GM11168 (cell line): ENCODE measurements at regions not wholly inside any gene's neighbourhood (a gene's known extent, or its start where the extent isn't known, plus 50 kb on each side); places are given as distances from the start of the nearest gene placed in this dataset.
"Not testable (repeated sequence)": the region's sequence is repeated elsewhere in the genome, so short reads cannot be mapped to it uniquely, and the experiment has no call there.

Source experiments
- in situ Hi-C: fragments of 300-500 bp; cut with MboI; formaldehyde crosslinking; loops from one replicate; pipeline ENCODE4 v1.12.0; 2022; ENCODE audit warnings: low sequenced_read_pairs; ENCODE audit not compliant: unreplicated experiment

DNA sequence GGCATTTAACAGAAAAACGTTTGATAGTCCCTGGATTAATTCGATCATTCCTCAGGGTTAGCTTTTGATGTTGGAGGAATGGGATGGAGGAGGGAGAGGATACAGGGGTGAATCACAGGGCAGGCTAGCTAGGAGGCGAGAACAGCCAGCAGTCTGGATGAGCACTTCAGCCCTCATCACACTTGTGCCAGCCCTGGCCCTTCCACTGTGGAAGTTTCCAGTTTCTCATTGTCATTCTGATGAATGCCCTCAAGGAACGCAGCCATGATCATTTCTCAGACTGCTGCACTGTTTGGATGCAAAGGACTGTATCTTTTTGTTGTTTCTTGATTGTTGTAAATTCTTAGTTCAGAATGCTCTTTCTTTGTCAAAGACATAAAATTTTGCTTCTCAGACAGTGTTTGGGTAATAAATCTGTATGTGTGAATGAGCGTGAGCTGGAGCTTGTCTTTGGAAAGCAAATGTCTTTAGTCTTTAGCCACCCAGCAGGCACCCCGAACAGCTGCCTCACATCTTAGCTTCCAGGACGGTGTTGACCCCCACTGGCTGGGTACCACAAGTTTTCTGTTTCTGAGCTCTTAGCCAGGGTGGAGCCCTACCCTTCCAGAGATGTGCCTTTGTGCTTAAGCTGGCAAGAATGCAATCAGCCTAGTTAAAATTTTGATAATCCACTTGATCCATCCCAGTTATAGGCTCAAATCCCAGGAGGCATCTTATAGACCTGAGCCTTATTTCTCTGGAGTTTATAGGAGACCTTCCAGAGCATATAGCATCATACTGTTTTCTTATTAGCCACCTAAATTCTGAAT, 121.1 kb downstream of the PDCD6IP start:
- in situ Hi-C loops: no loop called here

DNA sequence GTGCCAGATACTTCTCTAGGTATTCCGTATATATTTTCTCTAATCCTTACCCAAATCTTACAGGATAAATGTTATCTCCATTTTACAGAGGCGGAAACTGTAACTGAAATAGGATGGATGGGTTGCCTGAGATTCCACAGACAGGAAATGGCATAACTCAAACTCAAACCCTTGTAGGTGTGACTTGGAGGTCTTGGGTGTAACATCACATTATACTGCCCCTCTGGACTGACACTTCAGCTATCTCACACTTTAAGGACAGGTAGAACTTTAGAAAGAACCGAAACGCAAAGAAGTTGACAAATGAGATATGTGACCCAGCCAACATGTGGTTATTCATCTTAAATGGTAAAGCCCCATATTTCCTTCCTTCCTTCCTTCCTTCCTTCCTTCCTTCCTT, 122.1 kb downstream of the PDCD6IP start:
- in situ Hi-C loops: no loop called here

DNA sequence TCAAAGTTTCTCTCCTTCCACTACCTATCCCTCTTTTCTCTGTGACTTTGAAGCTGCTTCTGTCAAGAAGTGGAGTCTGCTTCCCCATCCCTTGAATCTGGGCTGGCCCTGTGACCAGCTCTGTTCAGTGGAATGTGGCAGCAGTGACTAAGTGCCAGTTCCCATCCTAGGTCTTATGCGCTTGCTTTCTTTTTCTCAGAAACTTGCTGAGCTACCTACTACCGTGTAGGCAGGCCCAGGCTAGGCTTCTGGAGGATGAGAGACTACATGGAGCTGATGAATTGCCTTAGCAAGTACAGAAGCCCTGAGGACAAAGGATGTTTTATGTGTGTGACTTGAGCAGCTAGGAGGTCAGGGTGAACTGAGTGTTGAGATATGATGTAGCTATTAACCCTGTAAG, 123.2 kb downstream of the PDCD6IP start:
- in situ Hi-C loops: no loop called here

DNA sequence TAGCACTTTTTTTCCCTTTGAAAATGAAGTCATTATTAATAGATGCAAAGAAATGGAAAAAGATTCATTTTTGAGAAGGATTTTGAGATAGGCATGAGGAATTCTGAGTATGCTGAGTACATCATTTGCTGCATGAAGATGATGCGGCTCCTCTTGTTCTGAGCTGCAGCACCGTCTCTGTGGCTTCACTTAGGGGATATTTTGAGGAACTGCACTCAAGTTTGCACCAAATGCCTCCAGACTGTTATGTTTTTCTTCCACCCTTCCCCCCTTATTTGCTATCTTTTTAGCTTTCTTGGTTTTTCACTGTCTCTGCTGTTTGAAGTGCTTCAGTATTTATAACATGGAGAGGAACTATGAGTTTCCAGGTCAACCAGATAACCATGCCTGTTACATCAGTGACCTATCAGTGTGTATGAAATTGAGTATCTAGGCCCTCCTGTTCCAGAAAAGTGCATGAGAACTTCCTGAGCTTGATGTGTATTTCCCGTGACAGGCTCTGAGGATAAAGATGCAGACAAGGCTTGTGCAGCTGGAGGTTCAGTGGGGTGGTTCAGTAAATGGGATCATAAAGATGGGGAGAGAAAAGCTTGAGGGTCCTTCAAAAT, 128.7 kb downstream of the PDCD6IP start:
- in situ Hi-C loops: no loop called here

DNA sequence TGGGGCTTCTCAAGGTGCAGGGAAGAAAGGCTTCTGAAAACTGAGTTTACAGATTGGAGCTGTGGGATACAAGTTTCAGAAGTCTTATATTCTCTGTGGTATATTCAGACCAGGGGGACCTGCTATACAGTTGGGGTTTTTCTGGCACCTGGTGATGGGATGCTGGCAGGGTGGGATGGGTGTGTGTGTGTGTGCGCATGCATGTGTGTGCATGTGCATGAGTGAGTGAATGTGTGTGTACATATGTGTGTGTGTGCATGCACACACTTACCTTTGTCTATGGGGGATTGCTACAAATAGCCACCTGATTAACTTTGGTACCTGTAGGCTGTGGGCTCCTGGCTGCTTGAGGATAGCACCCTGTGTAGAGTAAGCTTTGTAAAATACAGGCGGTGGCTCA, 131.4 kb downstream of the PDCD6IP start:
- in situ Hi-C loops: no loop called here

DNA sequence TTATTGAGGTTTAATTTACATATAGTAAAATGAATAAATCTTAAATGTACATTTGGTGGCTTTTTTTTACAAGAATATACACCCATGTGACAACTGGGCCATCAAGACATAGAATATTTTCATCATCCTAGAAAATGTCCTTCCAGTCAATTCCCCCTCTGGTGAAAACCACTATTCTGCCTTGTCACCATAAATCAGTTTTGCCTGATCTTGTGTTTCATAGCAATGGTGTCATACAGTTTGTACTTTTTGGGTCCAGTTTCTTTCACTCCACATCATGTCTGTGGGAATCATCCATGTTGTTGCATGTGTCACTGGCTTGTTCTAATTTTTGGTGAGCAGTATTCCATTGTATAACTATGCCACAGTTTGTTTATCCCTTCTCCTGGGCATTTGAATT, 133.1 kb downstream of the PDCD6IP start:
- in situ Hi-C loops: no loop called here

DNA sequence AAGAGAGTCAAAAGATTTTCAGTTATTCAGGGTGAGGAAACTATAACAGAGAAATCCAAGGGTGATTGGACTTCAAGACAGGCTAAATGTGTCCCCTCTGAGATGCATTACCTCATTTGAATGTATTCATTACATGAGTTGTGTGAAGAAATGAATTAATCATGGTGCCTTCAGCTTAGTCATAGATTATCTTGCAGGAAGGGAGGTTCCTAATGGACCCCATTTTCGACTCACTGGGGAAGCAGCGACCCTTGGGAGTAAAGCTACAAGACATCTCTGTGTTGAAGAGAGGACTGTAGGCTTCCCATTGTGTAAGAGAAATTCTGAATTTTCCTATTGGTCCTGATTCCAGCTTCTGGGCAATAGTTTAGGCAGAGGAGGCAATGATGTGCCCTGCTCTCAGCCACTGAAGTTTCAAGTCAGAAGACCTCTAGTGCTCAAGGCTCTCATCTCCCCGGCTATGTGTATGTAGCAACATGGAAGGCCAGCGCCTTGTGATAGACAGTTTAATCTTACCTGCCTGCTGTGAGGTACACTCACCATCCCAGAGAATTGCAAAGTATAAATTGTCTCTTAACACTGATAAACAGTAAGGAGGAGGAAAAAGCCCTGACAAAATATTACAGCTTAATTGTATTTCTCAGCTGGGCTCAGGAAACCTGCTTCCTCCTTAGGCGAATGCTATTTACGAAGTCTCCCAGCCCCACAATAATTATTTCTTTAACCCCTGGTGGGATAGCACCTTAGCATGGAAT, 133.8 kb downstream of the PDCD6IP start:
- in situ Hi-C loops: no loop called here

DNA sequence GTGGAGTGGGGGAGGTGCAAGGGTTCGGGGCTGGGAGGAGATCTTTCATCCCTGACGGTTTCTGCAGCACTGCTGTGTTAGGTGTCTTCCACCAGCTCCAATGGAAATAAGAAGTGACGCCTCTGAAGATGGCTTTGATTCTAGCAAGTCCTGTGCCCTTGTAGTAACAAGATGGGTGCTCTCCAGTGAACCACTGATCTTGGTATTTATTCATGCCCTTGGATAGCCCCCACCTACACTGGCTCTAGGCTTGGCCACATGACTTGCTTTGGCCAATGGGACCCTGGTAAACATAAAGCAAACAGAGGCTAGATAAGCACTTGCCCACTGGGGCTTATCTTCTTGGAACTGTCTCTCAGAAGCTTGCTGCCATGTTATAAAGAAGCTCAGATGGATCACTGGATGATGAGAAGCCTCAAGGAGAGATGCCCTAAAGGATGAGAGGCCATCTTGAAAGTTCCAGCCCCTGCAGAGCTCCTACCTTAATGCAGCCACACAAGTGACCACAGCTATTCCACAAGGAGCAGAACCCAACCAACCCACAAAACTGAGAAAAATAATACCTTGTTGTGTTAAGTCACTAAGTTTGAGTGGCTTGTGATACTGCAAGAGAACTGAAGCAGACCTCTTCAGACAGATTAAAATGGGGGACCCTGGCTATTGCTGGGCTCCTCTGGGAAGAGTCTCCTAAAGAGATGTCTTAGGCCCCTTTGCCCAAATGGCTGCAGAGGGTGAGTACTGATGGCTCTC, 137.9 kb downstream of the PDCD6IP start:
- in situ Hi-C loops: no loop called here

DNA sequence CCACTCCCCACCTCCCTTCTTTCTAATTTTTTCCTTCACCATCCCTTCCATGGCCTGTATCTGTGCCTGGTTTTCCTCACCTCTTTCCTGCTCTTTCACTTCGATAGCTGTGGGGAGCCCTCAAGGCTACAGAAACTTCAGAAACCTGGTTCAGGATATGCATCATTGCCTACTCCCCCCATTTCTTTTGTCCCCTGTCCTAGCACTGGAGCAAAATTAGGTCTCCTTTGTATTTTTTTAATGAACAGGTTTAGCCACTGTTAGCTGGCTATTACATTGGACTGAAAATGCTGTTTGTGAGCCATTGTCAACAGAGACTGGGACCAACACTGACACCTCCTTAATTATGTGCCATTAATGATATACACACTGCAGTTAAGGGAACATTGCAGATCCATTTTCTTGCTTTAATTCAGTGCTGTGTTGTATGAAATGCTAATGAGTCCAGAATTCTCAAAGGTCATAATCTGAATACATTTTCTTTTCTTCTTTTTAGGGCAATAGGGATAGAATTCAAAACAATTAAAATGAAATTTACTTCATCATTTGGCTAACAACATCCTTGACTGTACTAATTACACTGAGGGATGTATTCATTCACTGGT, 138.6 kb downstream of the PDCD6IP start:
- in situ Hi-C loops: no loop called here

DNA sequence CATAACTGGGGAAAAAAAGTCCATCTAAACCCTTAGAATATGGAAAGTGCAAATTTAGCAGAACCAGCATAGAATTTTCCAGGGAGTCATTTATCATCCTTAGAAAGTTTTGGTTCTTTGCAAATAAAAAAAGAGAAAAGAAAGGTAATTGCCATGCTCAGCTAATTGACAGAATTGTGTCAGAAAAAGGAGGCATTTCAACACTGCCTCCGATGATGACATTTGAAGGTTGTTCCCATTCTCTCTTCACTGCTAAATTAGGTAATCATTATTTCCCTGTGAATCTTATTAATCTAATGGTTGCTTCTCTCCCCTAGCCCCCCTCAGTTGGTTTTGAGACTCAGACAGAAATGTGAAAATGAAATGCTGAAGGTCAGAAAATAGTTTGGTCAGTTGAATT, 139.2 kb downstream of the PDCD6IP start:
- in situ Hi-C loops: no loop called here

DNA sequence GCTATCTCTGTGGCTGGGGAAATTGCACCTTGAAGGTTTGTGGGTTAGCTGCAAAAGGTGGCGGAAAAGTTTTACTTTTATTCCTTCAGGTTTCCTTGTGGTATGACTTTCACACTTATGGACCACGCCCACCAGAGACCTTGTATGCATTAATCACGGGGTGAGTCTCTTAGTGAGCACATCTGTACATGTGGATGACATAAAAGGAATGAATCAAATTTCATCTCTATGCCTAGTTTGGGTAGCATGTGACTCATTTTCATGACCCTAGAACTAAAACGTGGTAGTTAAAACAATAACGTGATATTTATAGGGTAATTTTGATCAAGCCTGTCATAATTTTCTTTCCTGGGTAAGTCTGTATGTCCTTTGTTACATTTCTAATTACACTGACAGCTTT, 141.7 kb downstream of the PDCD6IP start:
- in situ Hi-C loops: no loop called here

DNA sequence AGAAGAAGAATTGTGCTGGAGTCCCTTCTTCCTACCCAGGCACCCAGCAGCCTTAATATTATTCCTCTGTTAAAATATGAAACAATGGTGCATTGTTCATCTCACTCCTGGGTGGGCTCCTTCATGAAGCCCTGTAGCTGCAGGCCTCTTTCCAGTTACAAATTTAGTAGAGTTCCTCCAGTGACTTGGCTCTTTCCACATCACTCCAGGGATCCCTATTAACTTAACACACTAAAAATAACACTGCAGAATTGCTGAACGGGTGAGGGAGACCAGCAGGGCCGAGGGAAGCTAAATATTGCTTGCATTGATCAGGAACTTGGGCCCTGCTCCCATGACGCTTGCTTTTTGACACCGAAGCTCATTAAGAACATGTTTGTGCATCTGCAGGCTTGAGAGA, 142.3 kb downstream of the PDCD6IP start:
- in situ Hi-C loops: no loop called here

DNA sequence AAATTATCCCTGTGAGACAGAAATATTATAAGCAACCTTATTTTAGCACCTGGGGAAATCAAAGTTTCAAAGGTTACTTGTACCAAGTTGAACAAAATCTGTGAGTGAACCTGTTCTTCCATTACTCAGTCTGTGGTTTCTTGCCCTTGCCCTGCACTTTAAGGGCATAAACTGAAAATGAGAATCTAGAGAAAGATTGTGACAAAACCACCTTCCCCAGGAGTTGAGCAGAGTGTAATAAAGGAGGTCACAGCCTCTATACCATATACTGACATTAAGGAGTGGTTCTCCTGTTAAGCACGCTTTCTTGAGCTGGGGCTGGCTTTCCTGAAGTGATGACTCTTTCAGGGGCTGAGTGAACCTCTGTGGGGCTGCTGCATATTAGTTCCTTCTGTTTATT, 143.4 kb downstream of the PDCD6IP start:
- in situ Hi-C loops: no loop called here

DNA sequence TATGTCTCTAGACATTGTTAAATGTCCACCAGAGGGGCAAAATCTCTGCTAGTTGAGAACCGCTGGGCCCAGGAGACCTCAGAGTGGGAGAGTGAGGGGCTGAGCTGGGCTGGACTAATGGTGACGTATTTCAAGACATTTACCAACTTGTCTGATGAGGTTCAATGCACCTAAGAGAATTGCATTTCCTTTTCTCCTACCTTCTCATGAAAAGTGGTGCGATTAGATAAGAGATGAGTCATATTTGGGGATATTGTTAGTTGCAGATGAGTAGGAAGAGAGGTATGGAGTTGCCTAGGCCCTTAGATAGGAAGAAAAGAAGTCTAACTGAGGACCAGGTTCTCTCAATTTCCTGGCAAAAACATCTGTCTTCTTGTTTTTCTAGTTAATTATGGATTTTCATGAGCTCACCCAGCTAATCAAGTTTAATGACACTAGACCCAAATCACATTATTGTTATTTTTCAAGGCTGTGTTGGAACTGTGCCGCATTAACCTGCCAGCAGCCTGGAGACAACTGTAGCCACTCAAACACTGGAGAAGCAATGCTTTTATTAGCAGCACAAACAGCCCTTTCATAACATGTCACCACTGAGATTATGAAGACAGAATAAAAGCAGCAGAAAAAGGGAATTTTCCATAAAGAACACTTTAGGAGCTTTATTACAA, 144.2 kb downstream of the PDCD6IP start:
- in situ Hi-C loops: no loop called here

DNA sequence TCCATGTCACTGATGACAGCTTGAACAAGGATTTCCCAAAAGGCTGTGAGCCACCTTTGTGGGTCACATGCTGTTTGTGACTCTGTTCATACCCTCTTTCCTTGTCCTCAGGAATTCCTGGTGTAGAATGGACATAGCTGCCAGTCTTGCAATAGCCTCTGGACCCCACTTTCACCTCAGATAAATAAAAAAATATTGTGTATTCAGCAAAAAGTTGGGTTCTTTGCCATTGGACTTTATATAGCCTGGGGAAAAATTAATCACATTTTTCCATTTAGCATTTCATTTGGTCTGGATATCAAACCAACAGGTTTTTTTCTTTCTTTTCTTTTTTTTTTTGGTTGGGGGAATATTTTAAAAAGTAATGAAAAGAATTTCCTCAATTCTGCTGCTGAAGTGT, 144.8 kb downstream of the PDCD6IP start:
- in situ Hi-C loops: no loop called here

DNA sequence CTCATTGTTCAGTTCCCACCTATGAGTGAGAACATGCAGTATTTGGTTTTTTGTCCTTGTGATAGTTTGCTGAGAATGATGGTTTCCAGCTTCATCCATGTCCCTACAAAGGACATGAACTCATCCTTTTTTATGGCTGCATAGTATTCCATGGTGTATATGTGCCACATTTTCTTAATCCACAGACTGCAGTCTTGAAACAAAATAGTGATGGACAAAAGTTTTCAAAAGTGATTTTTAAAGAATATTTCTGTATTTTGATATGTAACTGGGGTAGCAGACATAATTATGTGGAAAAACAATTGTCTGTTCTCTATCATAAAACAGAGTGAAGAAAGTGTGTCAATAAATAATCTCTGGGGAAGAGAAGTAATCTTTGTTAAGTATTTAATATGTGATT, 148.2 kb downstream of the PDCD6IP start:
- in situ Hi-C loops: not testable (repeated sequence)

DNA sequence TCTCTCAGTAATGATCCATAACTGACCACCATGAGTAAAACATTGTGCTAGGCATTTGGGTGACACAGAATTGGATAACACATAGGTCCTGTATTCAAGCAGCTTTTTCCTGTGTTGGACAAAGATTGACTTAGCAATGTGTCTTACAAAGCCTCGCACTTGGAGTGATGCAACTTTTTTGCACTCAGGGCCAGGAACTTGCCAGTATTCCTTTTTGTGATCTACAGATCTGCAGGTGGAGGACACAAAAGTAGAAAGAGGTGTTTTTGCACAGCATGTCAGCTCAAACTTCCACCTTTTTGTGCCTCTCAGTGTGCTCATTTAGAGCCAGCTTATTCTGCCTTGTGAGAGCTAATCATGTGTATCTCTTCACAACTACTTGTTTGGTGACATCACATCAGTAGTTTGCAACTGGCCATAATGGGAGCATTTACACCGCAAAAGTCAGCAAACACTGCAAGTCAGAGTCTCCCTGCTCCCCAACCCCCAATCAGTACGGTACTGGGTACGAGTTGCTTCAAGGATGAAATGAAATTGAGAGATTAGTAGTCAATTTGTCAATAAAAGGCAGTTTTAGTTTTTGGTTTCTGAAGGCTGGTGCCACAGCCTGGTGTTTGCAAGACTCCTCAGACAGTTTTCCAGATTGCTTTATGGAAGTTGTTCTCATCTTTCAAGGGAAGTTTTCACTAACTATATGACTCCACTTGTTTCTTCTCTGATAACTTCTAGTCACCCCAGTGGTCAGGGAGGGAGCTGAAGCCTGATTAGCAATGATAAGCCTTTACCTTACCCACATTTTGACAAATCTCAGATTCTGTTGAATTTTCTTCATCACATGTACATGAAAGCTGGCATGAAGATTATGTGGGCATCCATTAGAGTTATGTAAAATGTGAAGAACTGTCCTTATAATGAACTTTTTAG, 149.1 kb downstream of the PDCD6IP start:
- in situ Hi-C loops: no loop called here

DNA sequence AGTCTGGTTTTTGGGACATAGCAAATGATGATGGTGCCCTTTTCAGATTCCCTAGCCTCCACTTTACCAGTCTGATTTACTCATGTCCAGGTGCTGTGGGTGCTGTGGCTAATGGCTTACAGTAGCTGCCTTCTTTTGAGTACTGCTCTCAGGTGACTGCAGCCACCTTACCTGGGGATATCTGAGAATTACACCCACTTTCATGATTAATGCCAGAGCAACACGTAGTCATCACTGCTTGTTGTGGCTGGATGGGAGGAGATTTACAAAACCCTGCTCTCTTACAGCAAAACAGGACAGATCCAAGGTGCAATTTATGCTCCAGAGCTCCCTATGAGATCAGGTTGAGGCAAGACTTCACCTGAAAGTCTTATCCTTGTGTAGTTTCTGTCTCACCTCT, 150.6 kb downstream of the PDCD6IP start:
- in situ Hi-C loops: no loop called here

DNA sequence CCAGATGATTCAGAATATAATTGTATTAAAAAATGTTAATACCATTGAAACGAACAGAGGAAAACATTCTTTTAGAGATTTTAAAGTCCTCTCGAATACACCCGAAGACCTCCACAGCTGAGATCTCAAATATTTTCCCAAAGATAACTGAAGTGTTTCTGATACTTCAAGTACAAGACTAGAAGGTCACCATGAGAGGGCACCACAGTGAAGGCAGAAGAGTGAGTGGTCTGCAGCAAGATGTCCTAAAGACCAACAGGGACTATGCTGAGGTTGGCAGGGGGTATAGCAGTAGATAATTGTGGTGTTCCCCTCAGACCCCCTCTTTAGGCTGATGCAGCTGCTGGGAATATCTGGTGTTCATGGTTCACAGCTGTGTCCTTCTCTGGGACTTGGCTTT, 156.5 kb downstream of the PDCD6IP start:
- in situ Hi-C loops: no loop called here
